Activated T-cell treated with anti-CD3 and anti-CD28 coated beads, Interleukin-2, amount 50 U/mL, for 24 hours (primary cell): ENCODE measurements at regions not wholly inside any gene's neighbourhood (a gene's known extent, or its start where the extent isn't known, plus 50 kb on each side); places are given as distances from the start of the nearest gene placed in this dataset.

Experiments used
- DNase-seq: peaks from one replicate; pipeline ENCODE4 v3.0.0-alpha.2; 2020
- H3K27ac Mint-ChIP-seq: 2 replicates; pipeline ENCODE4 v1.8.0; 2020; ENCODE audit warnings: mild to moderate bottlenecking, mixed read lengths
- H3K27me3 Mint-ChIP-seq: 2 replicates; pipeline ENCODE4 v1.8.0; 2020; ENCODE audit warnings: mixed read lengths
- H3K36me3 Mint-ChIP-seq: 2 replicates; pipeline ENCODE4 v1.8.0; 2020; ENCODE audit warnings: low read depth, mixed read lengths
- H3K4me1 Mint-ChIP-seq: 2 replicates; pipeline ENCODE4 v1.8.0; 2020; ENCODE audit warnings: low read depth, mixed read lengths
- H3K4me3 Mint-ChIP-seq: 2 replicates; pipeline ENCODE4 v1.8.0; 2020; ENCODE audit warnings: mild to moderate bottlenecking, moderate library complexity, mixed read lengths
- H3K9me3 Mint-ChIP-seq: 2 replicates; pipeline ENCODE4 v1.8.0; 2020; ENCODE audit warnings: mixed read lengths

DNA sequence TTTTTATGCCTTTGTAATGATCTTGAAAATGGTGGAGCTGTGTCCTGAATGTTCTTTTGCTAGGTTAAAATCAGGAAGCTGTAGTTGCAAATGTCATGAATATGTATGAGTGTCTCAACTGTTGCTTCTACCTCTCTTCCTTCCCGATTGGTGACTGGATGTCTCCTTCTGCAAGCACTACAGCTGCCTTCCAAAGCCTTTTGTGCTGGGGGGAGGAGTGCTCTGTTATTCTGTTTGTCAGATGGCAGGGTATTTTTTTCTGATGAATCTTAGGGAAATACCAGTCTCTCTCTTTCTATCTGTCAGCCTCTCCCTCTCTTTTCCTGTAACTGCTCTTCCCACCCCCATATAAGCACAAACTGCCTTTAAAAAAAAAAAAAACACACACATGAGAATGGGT is 1396.3 kb upstream of the CELF4 start:
- H3K4me1 Mint-ChIP-seq = no peaks in the 10 kb centered on the region
- H3K36me3 Mint-ChIP-seq = no peaks in the 10 kb centered on the region
- peaks cover 10% of the 10 kb centered on the region for H3K27me3 Mint-ChIP-seq
- no peak overlapping the region for H3K4me3 Mint-ChIP-seq
- H3K9me3 Mint-ChIP-seq = no peaks in the 10 kb centered on the region
- H3K27ac Mint-ChIP-seq = no peak overlapping the region
- DNase-seq = no peak

DNA sequence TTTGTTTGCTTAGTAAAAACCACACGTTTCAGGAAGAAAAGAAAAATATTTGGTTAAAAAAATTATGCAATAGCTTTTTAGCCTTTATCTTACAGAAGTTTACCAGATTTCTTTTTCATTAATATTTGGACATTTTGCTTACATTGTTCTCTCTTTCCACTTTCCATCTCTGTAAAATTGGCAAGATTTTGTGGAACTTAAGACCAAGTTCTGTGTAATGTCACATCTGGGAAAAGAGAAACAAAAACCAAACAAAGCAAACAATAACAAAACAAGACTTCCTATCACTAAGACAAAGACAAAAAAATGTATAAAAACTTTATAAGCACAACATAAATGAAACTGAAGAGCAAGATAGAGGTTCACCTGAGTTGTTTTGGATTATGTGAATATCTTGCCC is 1392.1 kb upstream of the CELF4 start:
- H3K9me3 Mint-ChIP-seq = peaks cover 1% of the 10 kb centered on the region
- no peak overlapping the region for H3K27ac Mint-ChIP-seq
- H3K4me3 Mint-ChIP-seq = no peak overlapping the region
- peaks cover 10% of the 10 kb centered on the region for H3K27me3 Mint-ChIP-seq
- H3K4me1 Mint-ChIP-seq = peaks cover 12% of the 10 kb centered on the region
- DNase-seq = no peak
- no peaks in the 10 kb centered on the region for H3K36me3 Mint-ChIP-seq

DNA sequence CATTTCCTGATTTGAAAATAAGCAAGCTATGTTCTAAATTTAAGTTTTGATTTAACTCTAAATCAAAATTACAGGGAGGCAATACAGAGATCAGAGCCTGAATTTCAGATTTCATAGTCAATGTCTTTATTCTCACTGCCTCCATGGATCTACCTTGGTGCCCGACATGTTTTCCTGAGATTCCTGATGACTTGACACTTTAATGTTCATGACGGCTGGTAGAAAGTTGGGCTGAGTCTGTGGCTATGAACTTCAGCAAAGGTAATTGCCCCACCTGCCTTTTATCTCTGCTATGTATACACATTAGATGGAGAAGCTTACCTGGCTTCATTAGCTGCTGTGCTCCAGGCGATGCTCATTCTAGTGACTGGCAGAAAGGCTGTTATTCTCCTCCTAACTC is 1390.5 kb upstream of the CELF4 start:
- Mint-ChIP-seq H3K4me3 (no peak overlapping the region), H3K4me1 (peaks cover 12% of the 10 kb centered on the region), H3K27ac (no peak overlapping the region), H3K27me3 (peaks cover 4% of the 10 kb centered on the region), H3K9me3 (peaks cover 1% of the 10 kb centered on the region), H3K36me3 (no peaks in the 10 kb centered on the region)
- DNase-seq = no peak

DNA sequence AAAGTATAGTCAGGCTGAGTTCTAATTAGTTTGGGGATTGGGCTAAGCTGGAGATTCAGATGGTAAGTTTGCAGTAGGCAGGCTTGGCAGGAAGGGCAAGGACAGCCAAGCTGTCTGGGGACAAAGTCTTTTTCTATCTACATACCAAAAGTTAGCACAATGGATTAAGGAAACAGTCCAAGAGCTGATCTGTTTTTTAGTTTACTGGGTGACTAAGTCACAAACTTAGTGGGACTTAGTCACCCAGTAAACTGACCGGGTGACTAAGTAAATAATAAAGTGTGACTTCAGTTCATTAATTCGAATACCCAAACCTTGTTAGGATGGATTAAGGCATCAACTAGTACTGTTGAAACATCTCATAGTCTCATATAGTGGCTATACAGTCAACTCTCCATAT is 1386.0 kb upstream of the CELF4 start:
- DNase-seq = no peak
- H3K36me3 Mint-ChIP-seq = no peaks in the 10 kb centered on the region
- peaks cover 9% of the 10 kb centered on the region for H3K27me3 Mint-ChIP-seq
- H3K4me1 Mint-ChIP-seq = peaks cover 12% of the 10 kb centered on the region
- H3K4me3 Mint-ChIP-seq = no peak overlapping the region
- peaks cover 3% of the 10 kb centered on the region for H3K9me3 Mint-ChIP-seq
- no peak overlapping the region for H3K27ac Mint-ChIP-seq

DNA sequence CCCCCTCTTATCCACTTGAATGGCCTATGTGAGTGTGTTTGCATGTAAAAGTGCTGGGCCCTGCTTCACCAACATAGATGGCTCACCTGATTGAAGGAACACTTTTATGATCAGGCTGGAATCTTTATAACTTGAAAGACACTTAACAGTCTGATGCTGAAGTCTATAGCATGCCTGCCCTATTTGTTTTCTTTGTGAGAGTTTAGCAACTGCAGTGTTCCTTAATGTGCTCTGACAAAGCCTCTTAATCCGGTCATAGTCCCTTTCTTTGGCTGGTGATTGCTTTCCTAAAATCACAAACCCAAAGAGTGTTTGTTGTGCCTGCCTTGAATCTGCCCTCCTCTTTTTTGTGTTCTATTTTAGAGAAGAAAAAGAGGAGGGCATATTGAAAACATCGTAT is 1382.8 kb upstream of the CELF4 start:
- no peak overlapping the region for H3K27ac Mint-ChIP-seq
- DNase-seq = no peak
- peaks cover 8% of the 10 kb centered on the region for H3K4me1 Mint-ChIP-seq
- H3K9me3 Mint-ChIP-seq = peaks cover 4% of the 10 kb centered on the region
- no peak overlapping the region for H3K4me3 Mint-ChIP-seq
- peaks cover 9% of the 10 kb centered on the region for H3K27me3 Mint-ChIP-seq
- H3K36me3 Mint-ChIP-seq = peaks cover 3% of the 10 kb centered on the region

DNA sequence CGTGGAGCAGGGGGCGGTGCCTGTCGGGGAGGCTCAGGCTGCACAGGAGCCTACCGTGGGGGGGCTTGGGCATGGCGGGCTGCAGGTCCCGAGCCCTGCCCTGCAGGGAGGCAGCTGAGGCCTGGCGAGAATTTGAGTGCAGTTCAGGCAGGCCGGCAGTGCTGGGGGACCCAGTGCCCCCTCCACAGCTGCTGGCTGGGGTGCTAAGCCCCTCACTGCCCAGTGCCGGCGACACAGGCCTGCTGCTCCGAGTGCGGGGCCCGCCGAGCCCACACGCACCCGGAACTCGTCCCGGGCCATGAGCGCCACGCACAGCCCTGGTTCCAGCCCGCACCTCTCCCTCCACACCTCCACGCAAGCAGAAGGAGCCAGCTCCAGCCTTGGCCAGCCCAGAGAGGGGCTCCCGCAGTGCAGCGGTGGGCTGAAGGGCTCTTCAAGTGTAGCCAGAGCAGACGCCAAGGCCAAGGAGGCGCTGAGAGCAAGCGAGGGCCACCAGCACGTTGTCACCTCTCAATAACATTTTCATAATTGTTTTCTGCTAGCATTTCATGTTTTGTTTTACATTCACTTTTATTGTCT is 1378.9 kb upstream of the CELF4 start:
- DNase-seq = no peak
- peaks cover 20% of the 10 kb centered on the region for H3K9me3 Mint-ChIP-seq
- H3K27ac Mint-ChIP-seq = no peak overlapping the region
- H3K4me3 Mint-ChIP-seq = no peak overlapping the region
- peaks cover 16% of the 10 kb centered on the region for H3K36me3 Mint-ChIP-seq
- peaks cover 38% of the 10 kb centered on the region for H3K4me1 Mint-ChIP-seq
- peaks cover 6% of the 10 kb centered on the region for H3K27me3 Mint-ChIP-seq

DNA sequence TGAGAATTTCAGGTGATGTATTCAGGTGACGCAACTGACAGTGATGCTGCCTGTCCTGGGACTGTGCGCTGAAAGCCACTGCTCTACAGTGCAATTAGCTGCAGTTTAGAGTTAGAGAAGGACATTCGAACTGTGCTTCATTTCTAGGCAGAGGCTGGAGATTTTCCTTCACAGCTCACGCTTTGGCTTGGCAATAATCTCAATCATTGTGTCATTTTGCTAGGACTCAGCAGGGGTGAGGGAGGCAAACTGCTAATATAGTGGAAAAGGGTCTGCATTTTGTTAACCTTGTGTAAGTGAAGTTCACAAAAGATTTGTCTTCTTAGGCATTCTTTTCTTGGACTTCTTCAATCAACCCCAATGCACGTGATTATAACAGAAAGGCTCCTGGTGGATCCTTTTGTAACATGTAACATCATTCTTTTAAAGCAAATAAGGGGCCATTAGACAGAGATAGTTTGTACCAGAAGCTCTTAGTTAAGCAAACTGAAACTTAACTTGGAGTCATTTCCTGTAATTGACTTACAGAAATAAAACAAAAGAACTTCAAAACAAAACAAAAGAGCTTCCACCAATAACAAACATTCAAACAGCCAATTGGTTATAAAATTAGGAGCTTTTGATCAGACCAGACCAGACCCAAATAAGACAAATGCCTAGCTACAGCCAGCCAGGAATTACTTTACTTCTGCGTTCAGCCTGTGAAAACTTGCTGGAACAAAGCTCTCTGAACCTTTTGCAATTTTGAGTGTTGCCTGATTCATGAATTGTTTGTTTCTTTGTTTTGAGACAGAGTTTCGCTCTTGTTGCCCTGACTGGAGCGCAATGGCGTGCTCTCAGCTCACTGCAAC is 1376.3 kb upstream of the CELF4 start:
- peaks cover 53% of the 10 kb centered on the region for H3K4me1 Mint-ChIP-seq
- peaks cover 29% of the 10 kb centered on the region for H3K9me3 Mint-ChIP-seq
- peak; percentile 37 for DNase-seq
- H3K36me3 Mint-ChIP-seq = peaks cover 16% of the 10 kb centered on the region
- no peaks in the 10 kb centered on the region for H3K27me3 Mint-ChIP-seq
- peak overlapping the region; percentile 98 for H3K27ac Mint-ChIP-seq
- peak overlapping the region; percentile 63 for H3K4me3 Mint-ChIP-seq

DNA sequence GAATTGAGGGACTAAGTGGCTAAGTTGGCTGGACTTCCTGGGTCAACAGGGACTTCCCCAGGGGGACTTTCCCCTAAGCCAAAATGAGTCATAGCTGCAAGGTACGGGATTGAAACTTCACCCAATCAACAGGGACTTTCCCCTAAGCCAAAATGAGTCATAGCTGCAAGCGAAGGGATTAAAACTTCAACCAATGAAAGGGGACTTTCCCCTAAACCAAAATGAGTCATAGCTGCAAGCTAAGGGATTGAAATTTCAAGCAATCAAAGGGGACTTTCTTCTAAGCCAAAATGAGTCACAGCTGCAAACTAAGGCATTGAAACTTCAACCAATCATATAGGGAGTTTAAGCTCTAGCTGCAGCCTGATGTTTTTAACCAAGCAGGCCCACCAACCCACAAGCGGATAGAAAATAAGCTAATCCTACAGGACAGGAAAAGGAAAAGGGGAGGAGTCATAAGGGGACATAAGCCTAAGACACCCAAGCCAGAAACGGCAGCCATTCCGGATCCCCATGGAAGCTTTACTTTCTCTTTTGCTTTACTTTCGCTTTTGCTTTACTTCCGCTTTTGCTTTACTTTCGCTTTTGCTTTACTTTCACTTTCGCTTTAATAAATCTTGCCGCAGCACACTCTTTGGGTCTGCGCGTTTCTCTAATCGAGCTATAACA is 1375.4 kb upstream of the CELF4 start:
- no peaks in the 10 kb centered on the region for H3K27me3 Mint-ChIP-seq
- peaks cover 16% of the 10 kb centered on the region for H3K36me3 Mint-ChIP-seq
- peaks cover 29% of the 10 kb centered on the region for H3K9me3 Mint-ChIP-seq
- H3K4me3 Mint-ChIP-seq = peak overlapping the region; percentile 63
- peak overlapping the region; percentile 98 for H3K27ac Mint-ChIP-seq
- peaks cover 54% of the 10 kb centered on the region for H3K4me1 Mint-ChIP-seq
- DNase-seq = peak; percentile 67

DNA sequence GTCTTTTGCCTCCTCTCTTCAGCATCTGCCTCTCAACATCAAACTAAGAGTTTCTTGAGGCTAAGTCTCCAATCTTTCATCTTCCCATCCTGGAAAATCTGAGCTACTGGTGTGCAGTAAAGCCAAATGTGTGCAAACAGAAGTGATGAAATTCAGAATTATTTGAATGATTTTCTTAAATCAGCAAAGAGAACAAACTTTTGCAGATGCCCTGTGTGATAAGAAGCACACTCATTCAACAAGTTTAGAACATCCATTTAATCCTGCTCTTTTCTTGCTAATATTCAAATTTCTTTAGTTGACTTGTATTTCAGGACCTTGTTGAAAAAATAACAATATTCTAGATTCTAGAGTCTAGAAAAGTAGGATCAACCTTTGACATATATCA is 1374.9 kb upstream of the CELF4 start:
- Mint-ChIP-seq H3K9me3 (peaks cover 29% of the 10 kb centered on the region), H3K4me1 (peaks cover 59% of the 10 kb centered on the region), H3K4me3 (peak overlapping the region; percentile 28), H3K27ac (peak overlapping the region; percentile 98), H3K27me3 (no peaks in the 10 kb centered on the region), H3K36me3 (peaks cover 16% of the 10 kb centered on the region)
- no peak for DNase-seq

DNA sequence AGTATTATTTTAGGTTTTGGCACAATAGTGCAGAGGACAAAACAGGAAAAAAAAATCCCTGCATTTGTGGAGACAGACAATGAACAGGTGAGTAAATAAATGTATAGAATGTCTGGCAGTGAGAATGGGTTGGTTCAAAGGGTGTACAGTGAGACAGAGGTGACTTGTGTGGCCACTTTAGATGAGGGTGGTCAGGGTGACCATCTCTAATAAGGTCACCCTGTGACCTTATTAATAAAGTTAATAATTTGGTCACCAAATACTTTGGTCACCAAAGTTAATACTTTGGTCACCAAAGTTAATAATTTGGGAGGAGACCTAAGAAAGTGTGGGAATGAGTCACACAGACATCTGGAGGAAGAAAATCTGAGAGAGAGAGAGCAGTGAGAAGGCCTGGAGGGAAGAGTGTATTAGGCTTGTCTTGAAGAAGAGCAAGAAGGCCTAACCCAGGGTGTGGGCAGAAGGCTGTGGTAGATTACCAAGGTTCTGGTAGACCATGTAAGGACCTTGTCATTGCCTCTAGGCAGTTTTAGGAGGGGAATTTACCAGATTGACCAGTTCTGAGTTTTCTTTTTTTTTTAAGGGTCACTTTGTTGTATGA is 1368.4 kb upstream of the CELF4 start:
- H3K36me3 Mint-ChIP-seq = no peaks in the 10 kb centered on the region
- H3K27me3 Mint-ChIP-seq = no peaks in the 10 kb centered on the region
- H3K4me1 Mint-ChIP-seq = peaks cover 48% of the 10 kb centered on the region
- DNase-seq = no peak
- peaks cover 9% of the 10 kb centered on the region for H3K9me3 Mint-ChIP-seq
- peak overlapping the region; percentile 28 for H3K27ac Mint-ChIP-seq
- no peak overlapping the region for H3K4me3 Mint-ChIP-seq

DNA sequence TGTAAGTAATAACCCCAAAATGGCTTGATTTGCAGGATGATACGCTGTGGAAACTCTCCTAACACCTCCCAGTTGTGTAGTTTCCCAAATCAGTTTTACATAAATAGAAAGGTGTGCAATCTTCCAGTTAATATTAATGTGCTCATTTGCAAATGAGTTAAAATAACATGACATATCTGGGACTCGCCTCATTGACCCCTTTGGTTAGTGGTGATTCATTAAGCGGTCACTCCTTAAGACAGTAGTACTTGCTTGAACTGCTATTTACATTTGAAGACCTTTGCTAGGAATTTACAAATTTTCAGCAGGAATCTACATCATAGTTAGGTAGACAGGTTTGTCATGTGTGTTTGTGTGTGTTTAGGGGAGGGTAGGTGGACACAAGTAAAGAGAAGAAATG is 1367.7 kb upstream of the CELF4 start:
- H3K9me3 Mint-ChIP-seq = peaks cover 3% of the 10 kb centered on the region
- H3K4me3 Mint-ChIP-seq = no peak overlapping the region
- no peak for DNase-seq
- H3K4me1 Mint-ChIP-seq = peaks cover 41% of the 10 kb centered on the region
- H3K36me3 Mint-ChIP-seq = no peaks in the 10 kb centered on the region
- H3K27me3 Mint-ChIP-seq = no peaks in the 10 kb centered on the region
- H3K27ac Mint-ChIP-seq = no peak overlapping the region

DNA sequence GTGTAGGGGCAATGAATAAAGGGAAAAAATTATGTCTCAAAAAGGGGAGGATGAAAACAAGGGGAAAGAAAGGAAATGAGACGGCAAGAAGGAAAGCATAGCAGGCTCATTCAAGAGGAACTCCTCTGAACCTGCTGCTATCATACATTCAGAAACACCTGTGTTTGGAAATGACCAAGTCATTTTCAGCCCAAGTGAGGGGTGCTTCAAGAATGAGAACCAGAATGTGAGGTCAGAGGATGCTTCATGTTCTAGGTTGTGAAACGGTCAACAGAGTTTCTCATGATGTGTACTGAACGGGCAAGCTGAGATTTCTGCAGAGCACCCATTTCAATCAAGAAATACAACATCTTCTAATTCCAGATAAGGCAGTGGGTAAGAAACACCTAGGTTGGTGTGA is 1367.2 kb upstream of the CELF4 start:
- Mint-ChIP-seq H3K36me3 (no peaks in the 10 kb centered on the region), H3K9me3 (peaks cover 3% of the 10 kb centered on the region), H3K27ac (no peak overlapping the region), H3K4me3 (no peak overlapping the region), H3K4me1 (peaks cover 41% of the 10 kb centered on the region), H3K27me3 (no peaks in the 10 kb centered on the region)
- no peak for DNase-seq

DNA sequence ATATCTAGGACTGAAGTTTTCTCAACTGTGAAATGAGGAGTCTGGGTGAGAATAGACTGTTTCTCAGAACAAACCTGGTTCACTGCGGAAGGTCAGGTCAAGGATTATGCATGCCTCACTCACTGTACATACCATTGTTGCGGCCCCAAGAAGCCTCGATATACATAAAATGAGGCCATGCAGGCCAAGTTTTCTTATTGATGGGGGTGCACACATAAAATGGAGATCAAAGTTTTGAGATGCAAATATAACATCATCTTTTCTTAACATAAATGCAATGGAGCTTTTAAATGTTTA is 1366.1 kb upstream of the CELF4 start:
- H3K4me1 Mint-ChIP-seq = peaks cover 37% of the 10 kb centered on the region
- no peak overlapping the region for H3K4me3 Mint-ChIP-seq
- H3K36me3 Mint-ChIP-seq = no peaks in the 10 kb centered on the region
- H3K9me3 Mint-ChIP-seq = no peaks in the 10 kb centered on the region
- H3K27ac Mint-ChIP-seq = no peak overlapping the region
- no peaks in the 10 kb centered on the region for H3K27me3 Mint-ChIP-seq
- DNase-seq = no peak

DNA sequence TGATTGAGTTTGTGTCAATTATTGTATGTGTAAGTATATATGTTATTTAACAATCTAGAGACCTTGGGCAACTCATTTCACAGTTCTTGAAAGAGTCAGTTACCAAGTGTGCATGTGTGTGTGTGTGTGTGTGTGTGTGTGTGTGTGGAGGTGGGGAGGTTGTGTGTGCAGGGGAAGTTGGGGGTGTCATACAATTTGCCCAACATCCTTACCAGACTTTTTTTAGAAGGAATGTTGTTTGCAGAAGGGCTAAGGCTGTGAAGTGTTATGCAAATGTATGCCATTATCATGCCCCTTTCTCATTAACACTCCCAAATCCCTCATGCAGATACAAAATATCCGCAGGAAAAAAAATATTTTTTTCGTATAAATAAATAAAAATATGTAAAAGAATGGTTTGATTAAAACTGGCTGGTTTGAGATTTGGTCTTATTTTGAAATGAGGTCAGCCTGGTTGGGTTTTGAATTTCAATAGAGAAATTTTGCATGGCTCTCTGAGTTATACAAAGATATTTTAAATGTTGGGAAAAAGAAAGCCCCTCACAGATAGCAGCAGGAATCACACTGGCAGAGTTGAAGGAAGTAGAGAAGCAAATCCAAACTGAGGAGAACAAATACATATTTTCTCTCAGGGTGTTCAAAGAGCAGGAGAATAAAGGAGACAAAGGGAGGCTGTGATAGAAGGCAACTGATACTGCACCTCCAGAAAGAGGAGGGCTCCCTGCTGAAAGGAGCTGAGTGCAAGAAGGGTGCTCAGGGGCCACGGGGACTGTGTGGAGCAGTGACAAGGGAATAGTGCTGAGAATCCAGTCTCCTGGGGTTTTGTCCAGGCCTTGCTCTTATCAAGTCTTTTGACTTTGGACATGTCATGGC is 1365.5 kb upstream of the CELF4 start:
- Mint-ChIP-seq H3K36me3 (no peaks in the 10 kb centered on the region), H3K9me3 (no peaks in the 10 kb centered on the region), H3K4me1 (peaks cover 36% of the 10 kb centered on the region), H3K4me3 (no peak overlapping the region), H3K27ac (no peak overlapping the region), H3K27me3 (no peaks in the 10 kb centered on the region)
- no peak for DNase-seq
